ENCODE measurements at regions not wholly inside any gene's neighbourhood (a gene's known extent, or its start where the extent isn't known, plus 50 kb on each side); places are given as distances from the start of the nearest gene placed in this dataset.

GRCh38 chr2:217484046-217484445 lies 518.7 kb downstream of the TNS1 start:
- TF ChIP-seq CTCF (IDR thresholded peaks at IDR 0.05; ENCODE audit: low read depth, low read length, poor library complexity, severe bottlenecking): no peak
- no peak for TF ChIP-seq EZH2phosphoT487 (IDR thresholded peaks at IDR 0.05; ENCODE audit: borderline replicate concordance, low read length)

Data from DOHH2 (cell line).